Nucleus accumbens (tissue), 56 donors: ENCODE measurements at regions not wholly inside any gene's neighbourhood (a gene's known extent, or its start where the extent isn't known, plus 50 kb on each side); places are given as distances from the start of the nearest gene placed in this dataset.

ENCODE experiments used
- DNase-seq, 56 donors: peaks; one replicate each; lab custom pipeline; 2025; lab: John Stamatoyannopoulos, UW

DNA sequence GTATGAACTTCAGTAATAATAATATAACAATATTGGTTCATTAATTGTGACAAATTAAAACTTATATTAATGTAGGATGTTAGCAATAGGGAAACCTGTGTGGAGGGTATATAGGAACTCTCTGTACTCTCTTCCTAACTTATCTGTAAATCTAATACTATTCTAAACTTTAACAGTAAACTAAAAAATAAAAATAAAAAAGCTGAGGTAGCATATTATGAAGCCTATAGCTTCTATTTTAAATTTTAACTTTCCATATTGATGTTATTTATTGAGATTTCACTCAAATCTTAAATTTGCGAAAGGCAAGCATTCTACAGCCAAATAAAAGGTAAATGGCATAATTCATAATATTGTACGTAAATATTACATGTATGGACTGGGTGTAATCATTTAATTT lies 326.4 kb downstream of the MEI4 start:
- no peak for DNase-seq

DNA sequence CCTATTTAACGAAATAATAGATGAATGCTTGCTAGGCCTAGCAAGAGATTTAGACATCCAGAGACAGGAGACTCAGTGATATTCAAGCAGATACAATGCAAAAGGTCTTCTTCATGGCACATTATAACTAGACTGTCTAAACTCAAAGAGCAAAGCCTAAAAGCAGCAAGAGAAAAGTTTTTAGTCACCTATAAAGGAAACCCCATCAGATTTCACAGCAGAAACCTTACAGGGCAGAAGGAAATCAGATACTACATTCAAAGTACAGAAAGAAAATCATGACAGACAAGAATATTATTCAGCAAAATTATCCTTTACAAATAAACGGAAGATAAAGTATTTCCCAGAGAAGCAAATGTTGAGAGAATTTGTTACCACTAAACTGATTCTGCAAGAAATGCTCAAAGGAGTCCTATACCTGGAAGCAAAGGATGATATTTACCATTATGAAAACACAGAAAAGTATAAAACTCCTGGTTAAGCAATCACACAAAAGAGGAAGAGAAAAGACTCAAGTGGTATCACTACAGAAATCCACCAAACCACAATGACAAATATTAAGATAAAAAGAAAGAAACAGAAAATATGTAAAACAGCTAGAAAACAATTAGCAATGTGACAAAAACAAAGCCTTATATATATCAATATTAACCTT lies 333.7 kb downstream of the MEI4 start:
- DNase-seq = no peak

DNA sequence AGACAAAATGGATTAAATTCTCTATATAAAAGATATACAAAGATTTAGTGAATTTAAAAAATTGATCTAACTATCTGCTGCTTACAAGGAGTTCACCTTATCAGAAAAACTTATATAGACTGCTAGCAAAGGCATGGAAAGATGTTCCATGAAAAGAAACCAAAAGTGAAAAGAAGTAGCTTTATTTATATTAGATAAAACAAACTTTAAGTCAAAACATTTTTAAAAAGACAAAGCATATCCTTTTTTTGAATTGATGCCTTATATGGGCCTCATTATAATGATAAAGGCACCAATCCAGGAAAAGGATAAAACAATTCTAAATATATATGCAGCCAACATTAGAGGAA lies 334.2 kb downstream of the MEI4 start:
- no peak for DNase-seq

DNA sequence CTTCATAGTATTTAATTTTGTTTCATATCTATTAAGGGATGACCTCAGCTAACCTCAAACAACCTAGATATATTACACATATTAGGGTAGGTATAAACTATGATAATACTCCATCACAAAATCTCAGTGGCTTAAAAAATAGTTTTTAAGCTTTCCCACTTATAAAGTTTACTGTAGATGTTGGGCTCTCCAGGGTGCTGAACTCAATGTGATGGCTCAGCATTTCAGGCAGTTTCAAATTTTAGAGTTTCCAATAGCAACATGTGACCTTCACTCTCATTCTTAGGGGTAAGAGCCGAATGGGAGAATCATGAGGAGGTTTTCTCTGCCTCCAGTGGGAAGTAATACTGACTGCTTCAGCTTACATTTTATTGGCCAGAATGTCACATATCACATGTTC lies 357.3 kb downstream of the MEI4 start:
- DNase-seq = no peak

DNA sequence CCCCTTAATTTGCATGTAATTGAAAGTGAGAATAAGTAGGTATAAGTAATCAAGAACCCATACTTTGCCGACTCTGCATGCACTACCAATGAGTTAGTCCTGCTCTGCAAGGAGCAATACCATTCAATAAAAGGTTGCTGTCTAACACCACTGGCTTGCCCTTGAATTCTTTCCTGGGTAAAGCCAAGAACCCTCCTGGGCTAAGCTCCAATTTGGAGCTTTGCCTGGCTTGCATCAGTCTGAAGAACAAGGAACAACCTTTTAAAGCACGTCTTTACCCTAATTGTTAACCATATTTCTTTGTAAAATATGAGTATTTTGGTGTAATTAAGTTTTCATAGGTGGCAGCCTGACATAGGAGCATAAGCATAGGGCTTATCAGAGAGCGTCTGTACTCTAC lies 367.7 kb downstream of the MEI4 start:
- no peak for DNase-seq

DNA sequence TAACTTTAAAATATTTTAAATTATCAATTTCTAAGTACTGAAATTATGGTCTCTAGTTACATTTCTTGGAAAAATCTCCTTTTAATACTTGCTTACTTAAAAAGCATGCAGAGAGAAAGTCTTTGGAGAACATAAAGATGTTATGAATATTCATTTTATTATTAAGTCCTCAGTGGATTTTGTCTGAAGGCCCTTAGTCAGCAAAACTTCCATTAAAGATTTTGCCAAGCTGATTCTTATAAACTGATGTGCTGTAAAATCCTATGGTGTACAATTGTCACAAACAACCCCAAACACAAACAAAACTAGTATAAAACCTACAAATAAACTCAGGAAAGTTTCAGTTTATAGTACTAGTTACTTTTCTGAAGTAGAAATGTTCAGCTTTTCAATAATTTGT lies 372.7 kb downstream of the MEI4 start:
- no peak for DNase-seq

DNA sequence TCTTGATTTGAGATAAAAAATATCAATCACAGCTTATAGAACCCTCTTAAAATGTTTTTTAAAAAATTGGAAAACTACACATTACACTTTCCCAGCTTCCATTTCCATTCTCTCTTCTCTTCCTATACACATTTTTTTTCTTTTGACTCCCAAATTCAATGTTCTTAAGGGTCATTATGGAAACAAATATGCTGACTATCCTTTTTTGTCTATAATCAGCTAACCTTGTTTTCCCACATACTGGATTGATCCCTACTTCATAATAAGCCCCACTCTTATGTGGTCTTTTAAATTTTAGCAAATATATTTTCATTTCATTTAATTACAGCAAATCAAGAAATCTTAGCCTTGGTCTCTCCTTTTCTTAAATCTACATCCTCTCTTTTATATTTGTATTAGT lies 378.4 kb downstream of the MEI4 start:
- no peak for DNase-seq

DNA sequence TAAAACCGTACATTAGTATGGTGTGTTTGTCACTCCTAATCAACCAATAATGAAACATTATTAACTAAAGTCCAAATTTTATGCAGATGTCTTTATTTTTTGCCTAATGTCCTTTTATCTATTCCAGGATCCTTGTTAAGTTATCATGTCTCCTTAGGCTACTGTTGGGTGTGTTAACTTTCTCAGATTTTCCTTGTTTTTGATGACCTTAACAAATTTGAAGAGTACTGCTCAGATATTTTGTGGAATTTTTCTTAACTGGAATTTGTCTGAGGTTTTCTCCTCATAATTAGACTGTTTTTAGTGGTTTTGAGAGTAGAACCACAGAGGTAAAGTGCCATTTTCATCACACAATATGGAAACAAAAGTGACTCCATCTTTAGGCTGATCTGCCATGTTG lies 406.3 kb downstream of the MEI4 start:
- DNase-seq = no peak

DNA sequence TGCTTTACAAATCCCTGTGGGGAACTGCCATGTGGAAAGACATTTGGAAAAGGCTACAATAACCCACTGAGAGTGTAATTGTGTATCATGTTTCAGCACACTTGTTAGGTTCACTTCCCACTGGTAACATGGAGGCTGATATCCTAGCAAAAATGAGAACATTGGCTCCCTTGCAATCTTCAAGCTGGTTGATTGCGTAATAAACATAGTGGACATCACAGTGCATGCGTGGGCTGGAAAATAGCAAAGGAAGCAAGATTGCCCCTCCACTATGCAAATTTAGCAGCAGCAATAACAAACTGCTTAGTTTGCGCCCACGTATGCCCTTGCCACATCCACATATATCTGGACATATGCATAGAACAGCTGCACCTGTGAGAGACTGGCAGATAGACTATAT lies 410.2 kb downstream of the MEI4 start:
- no peak for DNase-seq

DNA sequence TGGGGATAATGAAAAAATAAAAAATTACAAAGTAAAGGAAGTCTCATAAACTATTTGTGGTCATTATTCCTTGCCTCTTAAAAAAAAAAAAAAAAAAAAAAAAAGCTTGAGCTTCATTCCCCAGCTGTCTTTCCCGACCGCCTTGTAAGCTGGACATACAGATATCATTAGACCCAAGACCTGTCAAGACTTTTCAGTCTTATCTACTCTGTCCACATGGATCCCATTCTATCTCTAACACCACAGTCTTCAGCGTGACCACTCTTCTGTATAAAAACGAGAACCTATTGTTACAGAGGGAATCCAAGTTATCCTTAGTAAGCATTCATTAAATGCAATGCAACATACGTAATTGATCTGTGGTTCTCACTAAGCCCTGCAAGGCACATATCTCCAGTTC lies 423.5 kb downstream of the MEI4 start:
- no peak for DNase-seq

DNA sequence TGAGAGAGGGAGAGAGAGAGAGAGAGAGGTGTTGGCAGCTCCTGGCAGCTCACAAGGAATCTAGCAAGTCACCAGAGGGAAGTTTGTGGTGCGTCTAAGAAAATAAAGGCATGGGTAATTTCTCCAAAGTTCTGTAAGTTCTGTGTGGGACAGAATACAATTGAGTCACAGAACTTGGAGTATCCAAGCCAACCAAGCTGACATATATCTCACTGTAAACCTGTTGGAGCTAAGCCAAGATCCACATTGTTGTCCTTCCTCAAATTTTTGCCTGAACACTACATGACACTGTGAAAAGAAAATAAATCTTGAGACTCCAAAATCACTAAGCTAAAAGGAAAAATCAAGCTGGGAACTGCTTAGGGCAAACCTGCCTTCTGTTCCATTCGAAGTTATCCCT lies 436.7 kb downstream of the MEI4 start:
- DNase-seq = no peak

DNA sequence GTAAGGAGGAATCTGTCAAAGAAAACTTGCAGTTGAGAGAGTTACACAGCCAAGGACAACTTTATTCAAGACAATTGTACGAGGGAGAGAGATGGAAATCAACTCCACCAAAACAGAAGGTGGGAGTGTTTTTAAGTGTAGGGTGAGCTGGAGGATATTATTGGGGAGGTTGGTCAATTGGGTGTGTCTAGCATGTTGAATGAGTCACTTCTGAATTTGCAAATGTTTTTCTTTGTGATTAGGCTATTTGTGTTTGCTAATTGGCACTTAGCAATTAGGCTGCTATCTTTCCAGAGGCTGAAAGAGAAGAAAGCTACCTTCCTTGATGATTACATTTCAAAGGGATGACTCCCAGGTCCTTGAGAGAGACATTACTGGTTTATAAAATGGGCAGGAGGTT lies 441.1 kb downstream of the MEI4 start:
- no peak for DNase-seq

DNA sequence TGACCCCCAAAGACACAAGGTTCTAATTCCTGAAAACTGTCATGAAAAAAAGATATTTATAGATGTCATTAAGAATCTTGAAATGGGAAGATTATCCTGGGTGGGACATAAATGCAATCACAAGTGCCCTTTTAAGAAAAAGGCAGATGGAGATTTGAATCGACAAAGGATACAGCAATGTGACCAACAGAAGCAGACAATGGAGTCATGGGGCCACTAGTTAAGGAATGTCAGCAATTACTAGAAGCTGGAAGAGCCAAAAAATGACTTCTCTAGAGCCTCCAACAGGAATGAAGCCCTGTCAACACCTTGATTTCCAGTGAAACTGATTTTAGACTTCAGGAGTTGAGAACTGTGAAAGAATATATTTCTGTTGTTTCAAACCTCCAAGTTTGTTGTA lies 448.5 kb downstream of the MEI4 start:
- no peak for DNase-seq

DNA sequence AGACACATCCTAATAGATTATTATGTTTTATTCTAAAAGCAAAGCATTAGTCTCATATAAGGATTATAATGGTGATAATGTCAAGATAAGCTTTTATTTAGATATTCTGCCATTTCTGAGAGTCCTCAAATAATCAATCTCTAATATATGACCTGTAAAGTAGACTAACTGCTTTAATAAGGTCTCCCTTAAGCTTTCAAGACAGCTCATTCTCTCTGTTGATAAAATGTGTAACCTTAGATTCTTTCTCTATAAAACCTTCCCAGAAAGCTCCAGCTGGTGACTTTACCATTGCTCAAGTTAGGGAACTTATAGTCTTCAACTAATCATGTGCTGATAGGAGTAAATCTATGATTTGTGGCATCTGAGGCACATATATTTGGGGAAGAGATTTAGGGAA lies 457.8 kb downstream of the MEI4 start:
- DNase-seq = no peak

DNA sequence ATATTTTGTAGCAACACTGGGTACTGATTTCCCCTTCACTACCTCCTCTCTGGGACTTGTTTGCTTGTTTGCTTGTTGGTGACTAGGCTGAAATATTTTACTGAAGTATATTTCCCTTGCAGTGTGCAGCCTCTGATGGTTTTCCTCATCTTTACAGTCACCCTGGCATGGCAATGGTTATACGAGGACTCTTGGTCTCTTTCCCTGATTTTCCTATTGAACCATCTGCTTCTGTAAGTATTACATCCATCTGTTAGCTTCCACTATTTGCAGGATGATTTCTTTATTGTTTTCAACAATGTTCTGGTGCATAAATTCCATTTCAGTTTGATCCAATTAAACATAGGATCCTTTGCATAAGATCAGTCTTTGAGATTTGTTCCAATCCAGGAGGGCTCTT lies 465.1 kb downstream of the MEI4 start:
- no peak for DNase-seq

DNA sequence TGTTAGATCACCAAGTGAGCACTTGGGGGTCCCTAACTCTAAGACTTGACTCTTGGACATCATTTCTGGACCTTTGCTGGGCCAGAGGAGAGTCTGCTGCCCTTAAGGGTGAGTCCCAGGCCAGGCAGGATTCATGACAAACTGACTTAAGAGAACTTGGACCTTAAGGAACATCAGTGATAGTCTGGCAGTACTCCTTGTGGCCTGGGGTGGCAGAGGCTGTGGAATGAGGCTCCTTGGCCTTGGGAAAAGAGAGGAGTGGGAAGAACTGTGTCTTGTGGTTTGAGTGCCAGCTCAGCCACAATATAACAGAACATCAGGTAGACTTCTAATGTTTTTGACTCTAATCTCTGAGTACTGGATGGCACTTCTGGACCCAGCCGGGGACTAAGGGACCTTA lies 478.7 kb downstream of the MEI4 start:
- no peak for DNase-seq

DNA sequence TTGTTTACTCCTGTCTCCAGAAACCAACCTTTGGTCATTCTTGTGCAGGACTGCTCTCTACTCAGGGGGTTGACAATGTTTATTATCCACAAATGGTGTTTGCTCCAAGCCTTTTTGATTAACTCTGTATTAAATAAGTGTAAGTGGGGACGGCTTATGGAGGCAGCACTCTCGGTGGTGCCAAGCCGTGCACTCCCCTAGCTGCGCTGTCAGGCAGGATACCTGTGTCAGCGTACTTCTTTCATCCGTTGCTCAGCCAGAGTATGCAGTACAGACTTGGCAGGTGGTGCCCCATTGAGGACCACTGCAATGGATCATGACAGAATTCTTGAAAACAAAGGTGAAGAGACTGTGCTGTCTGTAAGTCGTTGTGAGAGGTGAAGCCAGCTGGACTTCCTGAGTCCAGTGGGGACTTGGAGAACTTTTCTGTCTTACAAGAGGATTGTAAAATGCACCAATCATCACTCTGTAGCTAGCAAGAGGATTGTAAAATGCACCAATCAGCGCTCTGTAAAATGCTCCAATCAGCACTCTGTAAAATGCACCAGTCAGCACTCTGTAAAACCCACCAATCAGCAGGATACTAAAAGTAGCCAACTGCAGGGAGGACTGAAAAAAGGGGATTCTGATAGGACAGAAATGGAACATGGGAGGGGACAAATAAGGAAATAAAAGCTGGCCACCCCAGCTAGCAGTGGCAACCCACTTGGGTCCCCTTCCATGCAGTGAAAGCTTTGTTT lies 480.0 kb downstream of the MEI4 start:
- no peak for DNase-seq

DNA sequence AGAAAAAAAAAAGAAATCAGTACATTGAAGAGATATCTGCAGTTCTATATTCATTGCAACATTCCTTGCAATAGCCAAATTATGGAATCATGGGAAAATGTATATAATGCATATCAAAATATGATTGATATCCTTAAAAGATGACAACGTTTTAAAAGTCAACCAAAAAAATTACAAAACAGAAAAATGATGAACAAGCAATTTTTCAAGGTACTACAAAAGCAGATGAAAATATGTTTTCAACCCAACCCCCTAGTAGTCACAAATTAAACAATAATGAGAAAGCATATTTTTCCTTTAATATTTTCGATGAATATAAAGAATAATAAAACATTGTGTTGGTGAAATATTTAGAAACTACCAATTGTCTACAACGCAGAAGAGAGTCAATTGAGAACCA lies 497.6 kb downstream of the MEI4 start:
- DNase-seq = no peak

DNA sequence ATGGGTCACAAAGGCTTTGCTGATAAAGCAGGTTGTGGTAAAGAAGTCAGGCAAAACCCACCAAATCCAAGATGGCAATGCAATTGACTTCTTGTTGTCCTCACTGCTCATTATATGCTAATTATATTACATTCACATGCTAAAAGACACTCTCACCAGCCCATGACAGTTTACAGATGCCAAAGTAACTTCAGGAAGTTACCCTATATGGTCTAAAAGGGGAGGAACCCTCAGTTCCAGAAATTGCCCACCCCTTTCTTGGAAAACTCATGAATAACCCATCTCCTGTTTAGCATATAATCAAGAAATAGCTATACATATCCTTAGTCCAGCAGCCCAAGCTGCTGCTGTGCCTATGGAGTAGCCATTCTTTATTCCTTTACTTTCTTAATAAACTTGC lies 501.1 kb downstream of the MEI4 start:
- DNase-seq = no peak

DNA sequence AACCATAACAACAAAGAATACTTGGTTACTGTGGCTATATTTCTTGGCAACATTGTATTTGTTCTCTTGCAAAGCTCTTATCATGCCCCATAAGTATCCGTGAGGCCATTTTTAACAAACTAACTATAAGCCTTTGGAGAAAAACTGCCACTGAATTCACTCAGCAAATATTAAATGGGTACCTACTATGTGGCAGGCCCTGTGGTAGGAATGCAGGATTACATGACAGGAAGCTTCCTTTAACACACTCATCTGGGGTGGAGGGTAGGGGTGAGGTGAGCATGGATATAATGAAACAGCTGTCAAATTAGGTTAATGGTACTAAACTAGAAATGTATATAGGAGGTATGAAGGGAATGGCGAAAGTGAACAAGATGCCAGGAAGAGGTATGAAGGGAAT lies 504.8 kb downstream of the MEI4 start:
- no peak for DNase-seq

DNA sequence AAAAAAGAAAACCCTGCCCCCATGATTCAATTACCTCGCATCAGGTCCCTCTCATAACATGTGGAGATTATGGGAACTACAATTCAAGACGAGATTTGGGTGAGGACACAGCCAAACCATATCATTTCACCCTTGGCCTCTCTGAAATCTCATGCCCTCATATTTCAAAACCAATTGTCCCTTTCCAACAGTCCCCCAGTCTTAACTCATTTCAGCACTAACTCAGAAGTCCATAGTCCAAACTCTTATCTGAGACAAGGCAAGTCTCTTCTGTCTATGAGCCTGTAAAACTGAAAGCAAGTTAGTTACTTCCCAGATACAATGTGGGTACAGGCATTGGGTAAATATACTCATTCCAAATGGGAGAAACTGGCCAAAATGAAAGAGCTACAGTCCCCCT lies 536.1 kb downstream of the MEI4 start:
- no peak for DNase-seq

DNA sequence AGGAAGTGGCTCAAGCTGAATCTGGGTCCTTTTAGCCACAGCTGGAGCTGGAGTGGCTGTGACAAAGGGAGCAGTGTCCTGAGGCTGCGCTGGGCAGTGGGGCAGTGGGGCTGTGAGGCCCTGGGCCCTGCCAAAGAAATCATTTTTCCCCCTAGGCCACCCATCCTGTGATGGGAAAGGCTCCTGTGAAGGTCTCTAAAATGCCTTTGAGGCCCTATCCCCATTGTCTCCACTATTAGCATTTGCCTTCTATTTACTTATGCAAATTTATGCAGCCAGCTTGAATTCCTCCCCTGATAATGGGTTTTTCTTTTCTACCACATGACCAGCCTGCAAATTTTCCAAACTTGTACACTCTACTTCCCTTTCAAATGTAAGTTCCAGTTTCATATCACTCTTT lies 539.2 kb downstream of the MEI4 start:
- no peak for DNase-seq

DNA sequence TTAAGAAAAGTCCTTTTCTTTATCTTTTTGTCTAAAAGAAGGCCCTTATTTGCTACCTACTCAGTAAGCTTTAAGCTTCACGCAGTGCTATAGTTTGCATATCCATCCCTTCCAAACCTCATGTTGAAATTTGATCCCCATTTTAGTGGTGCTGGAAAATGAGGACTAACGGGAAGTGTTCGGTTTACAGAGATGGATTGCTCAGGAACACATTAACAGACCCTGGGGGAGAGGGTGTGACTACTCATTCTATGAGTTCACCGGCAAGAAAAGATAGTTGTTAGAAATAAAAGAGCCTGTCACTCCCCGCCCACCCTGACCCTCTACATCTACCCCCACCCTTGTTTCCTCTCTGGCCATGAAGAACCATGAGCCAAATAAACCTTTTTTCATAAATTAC lies 546.2 kb downstream of the MEI4 start:
- DNase-seq = no peak
